Choroid plexus epithelial cell (primary cell): ENCODE measurements at regions not wholly inside any gene's neighbourhood (a gene's known extent, or its start where the extent isn't known, plus 50 kb on each side); places are given as distances from the start of the nearest gene placed in this dataset.

Source experiments
- DNase-seq: peaks from one replicate; pipeline ENCODE4 v3.0.0-alpha.2; 2010; ENCODE audit warnings: low read depth
- H3K4me3 ChIP-seq: 2 replicates; pipeline ENCODE4 v1.5.1; 2011; ENCODE audit warnings: low read depth, mild to moderate bottlenecking, control low read depth, low read length, moderate library complexity
- CTCF ChIP-seq: conservative IDR thresholded peaks from 2 replicates; pipeline ENCODE4 v1.5.1; 2011; ENCODE audit warnings: low read depth, mild to moderate bottlenecking, control low read depth, inconsistent platforms, low read length, moderate library complexity

- no peak for DNase-seq
- H3K4me3 ChIP-seq = no peak overlapping the region
- no peak for TF ChIP-seq CTCF
Observed at GRCh38 chr1:57686306-57686705, 262.4 kb upstream of the DAB1 start.

- no peak for TF ChIP-seq CTCF
- no peak overlapping the region for H3K4me3 ChIP-seq
- no peak for DNase-seq
Observed at GRCh38 chr1:57683037-57683942, 259.4 kb upstream of the DAB1 start.

GRCh38 chr1:57678138-57678537, 254.3 kb upstream of the DAB1 start:
- no peak overlapping the region for H3K4me3 ChIP-seq
- TF ChIP-seq CTCF = no peak
- no peak for DNase-seq

GRCh38 chr1:57675776-57676175, 251.9 kb upstream of the DAB1 start:
- no peak for TF ChIP-seq CTCF
- DNase-seq = no peak
- no peak overlapping the region for H3K4me3 ChIP-seq

GRCh38 chr1:57674801-57675200, 250.9 kb upstream of the DAB1 start:
- no peak overlapping the region for H3K4me3 ChIP-seq
- TF ChIP-seq CTCF = no peak
- no peak for DNase-seq

- TF ChIP-seq CTCF = no peak
- no peak overlapping the region for H3K4me3 ChIP-seq
- no peak for DNase-seq
Observed at GRCh38 chr1:57672346-57673140, 248.7 kb upstream of the DAB1 start.
